ENCODE measurements at regions not wholly inside any gene's neighbourhood (a gene's known extent, or its start where the extent isn't known, plus 50 kb on each side); places are given as distances from the start of the nearest gene placed in this dataset.

DNA sequence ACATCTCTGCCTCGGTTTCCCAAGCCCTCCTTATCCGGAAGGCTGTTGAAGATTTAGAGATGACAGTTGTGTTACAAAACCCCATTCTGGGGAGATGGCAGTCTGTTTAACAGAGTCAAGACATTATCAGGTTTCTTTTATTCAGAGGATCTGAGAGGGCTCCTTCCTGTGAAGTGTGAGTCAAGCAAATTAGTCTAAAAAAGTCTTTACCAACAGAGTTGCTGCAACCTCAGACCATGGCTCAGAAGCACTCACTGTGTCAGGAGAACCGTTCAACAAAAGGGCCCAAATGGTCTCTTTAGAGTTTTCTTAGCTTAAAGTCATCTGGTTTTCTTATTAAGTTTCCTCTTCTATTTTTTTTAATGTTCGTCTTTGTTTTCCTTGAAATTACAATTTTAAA, 717.8 kb downstream of the EPM2A start:
- TF ChIP-seq CTCF (IDR thresholded peaks at IDR 0.05; ENCODE audit: low read length): no peak
- no peak for TF ChIP-seq EZH2 (optimal IDR thresholded peaks at IDR 0.05; ENCODE audit: low read depth, low read length)
- TF ChIP-seq EZH2phosphoT487 (IDR thresholded peaks at IDR 0.05; ENCODE audit: low read length): no peak
